NCI-H1417 (cell line): ENCODE measurements at regions not wholly inside any gene's neighbourhood (a gene's known extent, or its start where the extent isn't known, plus 50 kb on each side); places are given as distances from the start of the nearest gene placed in this dataset.
A peak's percentile ranks its signal among the peaks of the same experiment; 100 is the strongest.
"Not testable (repeated sequence)": the region's sequence is repeated elsewhere in the genome, so short reads cannot be mapped to it uniquely, and the experiment has no call there.

Source experiments
- DNase-seq, 3 experiments: peaks; one replicate each; lab custom pipeline; 2025; lab: John Stamatoyannopoulos, UW

GRCh38 chr3:116512281-116512680 is 67.0 kb upstream of the LSAMP start:
- no peak for DNase-seq

DNA sequence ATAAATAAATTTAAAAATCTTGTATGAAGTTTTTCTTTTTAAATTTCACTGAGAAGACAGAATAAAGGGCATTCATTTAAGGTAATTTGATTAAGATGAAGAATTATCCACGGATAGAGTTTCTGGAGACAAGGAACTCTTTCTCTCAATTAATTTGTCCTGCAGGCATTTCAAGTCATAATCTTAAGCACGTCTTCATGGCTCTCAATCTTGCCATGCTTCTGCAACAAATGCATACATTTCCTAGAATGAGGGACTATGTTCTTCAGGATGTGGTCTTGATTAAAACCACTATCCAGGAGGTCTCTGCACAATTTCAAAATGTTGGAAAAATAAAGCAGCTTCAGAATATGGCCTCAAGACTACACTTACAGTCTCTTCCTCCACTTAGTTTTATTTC is 67.6 kb upstream of the LSAMP start:
- no peak for DNase-seq

- DNase-seq: no peak
These were observed 70.7 kb upstream of the LSAMP start for GRCh38 chr3:116515973-116516372.

GRCh38 chr3:116517308-116517707 is 72.0 kb upstream of the LSAMP start:
- peak in 2 of 3 experiments; percentile 2 to 41 for DNase-seq

GRCh38 chr3:116519101-116519500 is 73.8 kb upstream of the LSAMP start:
- not testable (repeated sequence) for DNase-seq

DNA sequence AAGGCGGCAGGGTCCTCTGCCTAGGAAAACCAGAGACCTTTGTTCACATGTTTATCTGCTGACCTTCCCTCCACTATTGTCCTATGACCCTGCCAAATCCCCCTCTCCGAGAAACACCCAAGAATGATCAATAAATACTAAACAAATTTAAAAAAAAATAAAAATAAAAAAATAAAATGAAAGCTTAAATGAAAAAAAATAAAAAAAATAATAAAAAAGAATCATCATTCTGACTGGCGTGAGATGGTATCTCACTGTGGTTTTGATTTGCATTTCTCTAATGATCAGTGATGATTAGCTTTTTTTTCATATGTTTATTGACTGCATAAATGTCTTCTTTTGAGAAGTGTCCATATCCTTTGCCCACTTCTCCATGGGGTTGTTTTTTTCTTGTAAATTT is 74.5 kb upstream of the LSAMP start:
- not testable (repeated sequence) for DNase-seq

- no peak for DNase-seq
These were observed 79.3 kb upstream of the LSAMP start for GRCh38 chr3:116524453-116525210.

GRCh38 chr3:116552246-116552645 is 107.0 kb upstream of the LSAMP start:
- DNase-seq: peak in 1 of 3 experiments; percentile 37

- DNase-seq: peak in 1 of 3 experiments; percentile 10
These were observed 108.1 kb upstream of the LSAMP start for GRCh38 chr3:116553355-116553754.

DNA sequence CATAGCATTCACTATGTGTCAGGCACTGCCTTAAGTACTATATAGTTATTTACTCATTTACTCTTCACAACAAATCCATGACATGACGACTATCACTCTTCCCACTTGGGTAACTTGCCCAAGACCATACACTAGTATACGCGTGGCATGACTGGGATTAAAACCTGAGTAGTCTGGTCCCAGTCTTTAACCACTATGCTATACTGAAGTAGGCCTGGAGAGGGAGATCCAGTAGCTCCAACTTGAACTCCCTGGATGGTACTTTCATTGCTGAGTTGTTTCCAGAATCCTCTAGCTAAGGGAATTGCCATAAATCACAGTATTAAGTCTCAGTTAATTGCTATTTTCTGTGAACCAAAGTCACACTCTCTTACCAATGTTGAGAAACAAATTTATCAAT is 116.2 kb upstream of the LSAMP start:
- no peak for DNase-seq

GRCh38 chr3:116563351-116563750 is 118.1 kb upstream of the LSAMP start:
- peak in 1 of 3 experiments; percentile 10 for DNase-seq

DNA sequence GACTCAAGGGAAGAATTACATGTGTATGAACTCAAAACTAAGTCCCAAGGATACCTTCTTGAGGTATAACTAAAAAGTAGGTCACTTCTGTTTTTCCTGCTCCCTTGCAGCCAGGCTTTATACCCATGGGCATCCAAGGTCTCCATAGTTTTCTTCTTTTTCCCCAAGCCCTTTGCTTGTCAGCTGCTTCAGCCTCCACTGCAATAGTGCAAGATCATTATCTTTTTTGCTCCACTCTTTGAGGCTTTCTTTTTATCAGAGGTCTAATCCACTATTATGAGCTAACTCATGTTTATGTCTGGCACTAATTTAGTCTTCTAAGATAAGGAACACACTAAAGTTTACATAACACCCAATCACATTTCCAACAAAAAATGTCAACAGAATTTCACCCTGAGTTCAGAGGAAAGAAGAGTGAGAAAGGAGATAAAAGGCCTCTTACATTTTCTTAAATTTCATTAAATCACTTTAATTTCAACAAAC is 121.2 kb upstream of the LSAMP start:
- DNase-seq: no peak

- DNase-seq: no peak
These were observed 124.3 kb upstream of the LSAMP start for GRCh38 chr3:116569611-116570010.

GRCh38 chr3:116579840-116580239 is 129.7 kb upstream of the TUSC7 start:
- no peak for DNase-seq

DNA sequence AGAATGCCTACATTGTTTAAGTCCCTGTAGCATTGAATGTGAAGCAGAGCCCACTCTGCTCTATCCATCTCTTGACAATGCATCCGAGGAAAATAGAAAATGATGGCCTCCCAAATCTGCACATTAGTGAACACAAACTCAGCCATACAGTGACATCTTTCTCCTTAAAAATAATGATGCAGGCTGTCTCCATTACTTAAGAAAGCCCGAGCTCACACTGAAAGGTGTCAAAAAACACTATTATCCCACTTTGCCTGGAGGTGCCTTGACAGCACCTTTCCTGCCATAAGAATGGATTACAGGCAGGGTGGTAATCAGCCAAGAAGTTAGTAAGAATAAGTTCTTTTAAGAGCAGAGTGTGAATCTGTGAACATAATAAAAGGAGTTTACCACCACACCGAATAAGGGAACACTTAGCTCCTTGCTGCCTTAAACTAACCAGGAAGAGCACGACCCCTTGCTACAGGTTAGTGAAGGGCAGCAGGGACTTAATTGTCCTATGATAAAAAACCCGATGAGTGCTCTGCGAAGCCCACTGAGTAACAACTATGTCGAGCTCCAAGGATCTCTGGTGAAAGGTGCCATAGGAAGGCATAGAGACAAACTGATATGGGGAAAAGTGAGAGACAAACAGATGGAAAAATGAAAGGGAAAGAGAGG is 123.2 kb upstream of the TUSC7 start:
- no peak for DNase-seq

- DNase-seq: no peak
These were observed 118.3 kb upstream of the TUSC7 start for GRCh38 chr3:116591236-116591635.

GRCh38 chr3:116601206-116601605 is 108.4 kb upstream of the TUSC7 start:
- DNase-seq: no peak

DNA sequence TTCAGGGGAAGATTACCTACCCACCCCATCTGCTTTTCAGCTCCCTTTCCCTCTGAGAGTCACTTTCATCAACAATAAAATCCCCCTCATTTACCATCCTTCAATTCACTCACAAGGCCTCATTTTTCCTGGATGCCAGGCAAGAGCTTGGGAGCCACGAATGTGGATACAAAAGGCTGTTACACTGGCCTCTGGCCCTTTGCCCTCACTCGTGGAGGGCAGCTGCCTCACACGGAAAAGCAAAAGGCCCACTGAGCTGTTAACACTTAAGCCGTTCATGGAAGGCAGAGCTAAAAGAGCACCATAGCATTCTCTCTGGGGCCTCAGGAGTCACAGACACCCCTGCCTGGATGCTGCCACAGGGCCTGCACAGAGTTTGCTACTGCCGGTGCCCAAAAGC is 102.4 kb upstream of the TUSC7 start:
- no peak for DNase-seq

- DNase-seq: no peak
These were observed 99.5 kb upstream of the TUSC7 start for GRCh38 chr3:116610124-116610523.

DNA sequence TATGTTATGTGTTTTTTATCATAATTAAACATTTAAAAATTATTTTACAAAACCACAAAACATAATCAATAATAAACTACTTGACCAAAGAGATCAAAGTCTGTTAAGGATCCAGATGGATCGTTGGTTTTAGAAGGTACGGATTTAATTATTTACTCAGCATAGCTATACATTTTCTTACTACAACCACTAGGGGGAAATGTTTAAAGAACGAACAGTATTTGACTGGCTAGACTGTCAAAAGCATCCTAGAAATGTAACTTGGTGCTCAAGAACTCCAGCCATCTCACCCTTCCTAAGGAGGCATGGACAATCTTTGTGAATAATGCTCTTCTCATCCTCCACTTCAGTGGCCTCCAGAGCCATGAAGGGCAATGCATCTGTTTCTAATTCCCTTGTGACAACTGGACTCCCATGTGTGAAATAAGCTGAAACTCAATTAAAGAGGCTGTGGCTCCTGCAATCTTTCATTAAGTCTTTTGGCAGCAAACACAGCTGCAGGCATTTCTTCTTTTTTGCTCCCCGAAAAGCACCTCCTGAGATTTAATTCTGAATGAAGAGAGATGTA is 94.7 kb upstream of the TUSC7 start:
- peak in 1 of 3 experiments; percentile 4 for DNase-seq

GRCh38 chr3:116618138-116618537 is 91.4 kb upstream of the TUSC7 start:
- no peak for DNase-seq

DNA sequence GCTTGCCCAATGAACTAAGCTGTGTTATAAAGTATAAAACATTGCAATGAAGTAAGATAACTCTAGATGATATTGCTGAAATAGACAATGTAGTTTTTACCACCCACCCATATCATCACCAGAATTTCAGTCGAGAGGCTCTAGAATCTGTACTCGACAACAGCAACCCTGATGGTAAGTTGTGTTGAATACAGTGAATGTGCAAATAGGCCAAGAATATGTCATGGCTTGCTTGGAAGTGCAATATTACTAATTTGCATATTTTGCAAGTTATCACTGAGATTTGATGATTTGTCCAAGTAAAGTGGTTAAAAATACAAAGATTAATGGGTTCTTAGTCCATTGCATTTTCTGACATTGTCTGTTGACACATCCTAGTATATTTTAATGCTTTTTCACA is 90.6 kb upstream of the TUSC7 start:
- DNase-seq: no peak

GRCh38 chr3:116630494-116630893 is 79.1 kb upstream of the TUSC7 start:
- no peak for DNase-seq
